ENCODE measurements at regions not wholly inside any gene's neighbourhood (a gene's known extent, or its start where the extent isn't known, plus 50 kb on each side); places are given as distances from the start of the nearest gene placed in this dataset.

GRCh38 chr21:16072221-16072620 is 342.4 kb downstream of the USP25 start:
- no peak for DNase-seq (ENCODE audit: low read depth in 2 of 2)

GRCh38 chr21:16072737-16073136 is 343.0 kb downstream of the USP25 start:
- no peak for DNase-seq (ENCODE audit: low read depth in 2 of 2)

DNA sequence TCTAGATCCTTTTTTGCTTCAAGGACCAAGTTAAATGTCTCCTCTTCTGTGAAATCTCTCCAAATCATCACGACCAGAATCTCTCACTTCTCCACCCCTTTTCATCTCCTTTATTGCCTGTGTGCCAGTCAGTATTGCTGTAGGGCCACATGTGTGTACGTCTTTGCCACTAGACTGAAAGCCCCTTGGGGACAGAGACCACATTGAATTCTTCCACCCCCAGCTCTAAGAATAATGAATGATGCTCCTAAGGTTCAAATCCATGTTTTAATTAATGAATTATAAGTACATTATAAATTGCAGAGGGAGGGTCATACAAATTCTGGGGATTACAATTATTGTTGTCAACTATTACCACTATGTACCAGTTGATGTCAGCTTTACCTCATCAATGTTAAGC is 343.8 kb downstream of the USP25 start:
- no peak for DNase-seq (ENCODE audit: low read depth in 2 of 2)

GRCh38 chr21:16074950-16075489 is 345.2 kb downstream of the USP25 start:
- no peak for DNase-seq (ENCODE audit: low read depth in 2 of 2)

- DNase-seq (ENCODE audit: low read depth in 2 of 2): no peak
These were observed 346.0 kb downstream of the USP25 start for GRCh38 chr21:16075649-16076282.

GRCh38 chr21:16076465-16076864 is 346.7 kb downstream of the USP25 start:
- DNase-seq (ENCODE audit: low read depth in 2 of 2): no peak

- DNase-seq (ENCODE audit: low read depth in 2 of 2): no peak
These were observed 348.6 kb downstream of the USP25 start for GRCh38 chr21:16078382-16078781.

DNA sequence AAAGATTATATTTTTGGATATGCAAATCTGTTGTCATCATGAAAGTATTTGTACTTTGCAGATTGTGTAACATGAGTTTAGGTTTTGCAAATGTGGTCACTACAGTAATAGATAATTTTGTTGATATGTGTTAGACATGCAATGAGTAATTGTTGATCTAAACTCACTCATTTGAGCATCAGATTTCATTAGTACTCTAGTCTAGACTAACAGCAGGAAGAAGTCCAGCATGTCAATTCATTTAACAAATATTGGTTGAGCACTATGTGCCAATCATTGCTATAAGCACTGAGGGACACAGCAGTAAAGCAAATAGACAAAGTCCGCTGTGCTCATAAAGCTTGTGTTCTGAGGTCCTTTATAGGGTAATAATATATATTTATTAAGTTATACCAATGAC is 350.0 kb downstream of the USP25 start:
- DNase-seq (ENCODE audit: low read depth in 2 of 2): no peak

DNA sequence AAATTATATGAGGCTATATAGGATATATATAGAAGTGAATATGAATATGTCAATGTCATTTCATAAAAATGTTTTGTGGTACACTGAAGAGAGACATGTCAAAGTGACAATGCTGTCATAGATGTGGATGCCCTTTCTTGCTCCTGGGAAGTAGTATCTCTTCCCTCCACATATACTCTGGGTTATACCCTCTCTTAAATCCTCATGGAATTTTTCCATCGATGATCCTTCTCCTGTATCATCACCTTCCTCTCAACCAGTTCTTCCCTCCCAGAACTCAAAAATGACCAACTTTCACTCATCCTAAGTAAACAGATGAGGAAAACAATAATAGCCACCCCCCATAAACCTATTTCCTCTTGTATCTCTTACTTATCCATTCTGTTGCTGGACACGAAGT is 351.5 kb downstream of the USP25 start:
- DNase-seq (ENCODE audit: low read depth in 2 of 2): no peak

GRCh38 chr21:16082038-16082816 is 352.4 kb downstream of the USP25 start:
- no peak for DNase-seq (ENCODE audit: low read depth in 2 of 2)

GRCh38 chr21:16084776-16085364 is 355.1 kb downstream of the USP25 start:
- no peak for DNase-seq (ENCODE audit: low read depth in 2 of 2)

GRCh38 chr21:16085421-16085820 is 355.6 kb downstream of the USP25 start:
- no peak for DNase-seq (ENCODE audit: low read depth in 2 of 2)

DNA sequence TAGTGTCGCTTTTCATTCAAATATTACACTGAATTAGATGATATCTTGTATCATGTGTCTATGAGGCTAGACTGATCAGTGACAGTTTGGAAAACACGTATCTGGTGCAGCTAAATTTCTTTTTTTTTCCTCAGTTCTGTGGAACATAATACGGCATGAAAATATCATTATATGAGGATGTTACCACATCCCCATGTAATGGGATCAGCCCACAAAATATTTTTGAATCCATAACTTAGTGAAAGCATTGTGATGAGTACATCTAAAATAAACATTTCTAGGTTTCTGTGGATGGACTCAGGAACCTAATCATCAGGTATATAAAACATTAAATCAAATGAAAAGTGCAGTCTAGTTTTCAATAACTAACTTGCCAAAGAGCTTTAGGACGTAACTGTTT is 356.3 kb downstream of the USP25 start:
- DNase-seq (ENCODE audit: low read depth in 2 of 2): no peak

DNA sequence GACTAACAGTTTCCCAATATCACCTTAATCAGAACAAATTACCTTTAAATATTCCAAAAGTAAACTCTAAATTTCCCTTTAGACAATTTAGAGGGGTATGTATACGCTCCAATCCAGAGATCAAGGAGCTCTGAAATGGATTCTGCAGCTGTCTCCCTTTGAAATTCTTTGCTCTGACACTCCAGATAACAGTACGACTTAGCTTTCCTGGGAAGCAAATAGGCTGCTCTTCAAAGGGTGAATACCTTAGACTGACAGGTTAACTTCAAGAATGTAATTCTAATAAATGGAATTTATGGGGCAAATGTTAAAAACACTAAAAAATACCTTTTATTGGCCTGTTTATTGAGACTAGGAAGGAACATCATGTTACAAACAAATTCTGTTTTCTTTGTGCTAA is 357.2 kb downstream of the USP25 start:
- DNase-seq (ENCODE audit: low read depth in 2 of 2): no peak

DNA sequence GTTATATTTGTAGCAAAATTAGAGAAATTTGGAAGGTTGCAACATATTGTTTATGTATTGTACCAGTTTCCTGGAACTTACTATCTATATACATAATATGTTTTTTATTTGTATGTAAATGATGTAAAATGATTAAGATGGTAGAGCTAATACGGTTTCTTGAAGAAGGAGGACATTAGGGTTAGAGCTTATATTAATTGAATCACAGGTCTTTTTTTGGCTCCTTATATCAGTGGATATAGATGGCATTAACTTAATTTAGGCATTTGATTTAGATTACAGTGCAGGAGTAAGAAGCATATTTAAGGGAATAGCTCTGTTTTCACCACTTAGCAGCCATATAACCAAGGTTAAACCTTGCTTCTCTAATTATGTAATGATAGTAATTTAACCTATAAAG is 357.7 kb downstream of the USP25 start:
- DNase-seq (ENCODE audit: low read depth in 2 of 2): no peak

DNA sequence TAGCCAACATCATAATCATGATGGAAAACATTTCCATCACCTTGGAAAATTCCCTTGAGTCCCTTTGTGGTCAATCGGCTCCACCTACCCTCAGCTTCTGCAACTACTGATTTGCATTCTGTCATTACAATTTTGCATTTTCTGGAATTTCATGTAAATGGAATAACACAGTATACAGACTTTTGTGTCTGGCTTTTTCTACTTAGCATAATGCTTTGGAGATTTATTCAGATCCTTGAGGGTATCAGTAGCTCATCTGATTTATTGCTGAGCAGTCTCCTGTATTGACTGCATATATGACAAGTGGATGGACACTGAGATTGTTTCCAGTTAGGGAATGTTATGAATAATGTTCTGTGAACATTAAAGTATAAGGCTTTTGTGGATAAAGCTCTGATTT is 358.3 kb downstream of the USP25 start:
- no peak for DNase-seq (ENCODE audit: low read depth in 2 of 2)

GRCh38 chr21:16095005-16095404 is 365.2 kb downstream of the USP25 start:
- no peak for DNase-seq (ENCODE audit: low read depth in 2 of 2)

DNA sequence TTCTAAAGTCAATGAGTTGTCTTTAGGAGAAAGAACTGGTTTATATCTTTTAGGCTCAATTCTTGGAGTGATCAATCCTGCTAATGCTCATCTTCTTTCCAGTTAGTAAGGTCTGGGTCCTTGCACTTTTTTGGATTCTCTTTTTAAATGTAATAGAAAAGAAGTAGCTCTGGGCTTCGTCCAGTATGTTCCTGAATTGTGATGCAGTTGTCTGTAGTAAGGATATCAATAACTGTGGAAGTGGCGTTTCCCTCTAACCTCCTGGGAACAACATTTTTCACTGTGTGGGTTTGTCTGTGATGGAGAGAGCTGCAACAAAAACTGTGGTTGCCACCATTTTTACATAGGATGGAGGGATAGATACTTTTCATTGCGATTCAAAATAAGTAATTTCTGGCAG is 367.2 kb downstream of the USP25 start:
- DNase-seq (ENCODE audit: low read depth in 2 of 2): no peak

DNA sequence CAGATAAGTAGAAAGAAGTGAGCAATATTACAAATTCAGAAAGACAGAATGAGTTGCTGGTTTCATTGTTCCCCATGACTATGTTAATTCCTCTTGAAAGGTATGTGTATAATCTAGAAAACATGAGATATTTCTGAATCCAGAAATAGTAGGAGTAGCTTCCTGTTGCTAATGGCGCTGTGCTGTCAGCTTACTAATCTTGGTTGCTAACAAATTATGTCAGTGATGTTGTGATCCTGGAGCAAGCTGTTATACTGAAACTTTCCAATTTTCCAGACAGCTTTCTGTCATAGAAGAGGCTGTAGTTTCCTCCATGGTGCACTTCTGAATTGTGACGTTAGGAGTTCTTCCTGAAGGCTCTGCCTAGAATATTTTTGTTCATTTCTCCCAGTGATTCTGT is 372.3 kb downstream of the USP25 start:
- no peak for DNase-seq (ENCODE audit: low read depth in 2 of 2)

DNA sequence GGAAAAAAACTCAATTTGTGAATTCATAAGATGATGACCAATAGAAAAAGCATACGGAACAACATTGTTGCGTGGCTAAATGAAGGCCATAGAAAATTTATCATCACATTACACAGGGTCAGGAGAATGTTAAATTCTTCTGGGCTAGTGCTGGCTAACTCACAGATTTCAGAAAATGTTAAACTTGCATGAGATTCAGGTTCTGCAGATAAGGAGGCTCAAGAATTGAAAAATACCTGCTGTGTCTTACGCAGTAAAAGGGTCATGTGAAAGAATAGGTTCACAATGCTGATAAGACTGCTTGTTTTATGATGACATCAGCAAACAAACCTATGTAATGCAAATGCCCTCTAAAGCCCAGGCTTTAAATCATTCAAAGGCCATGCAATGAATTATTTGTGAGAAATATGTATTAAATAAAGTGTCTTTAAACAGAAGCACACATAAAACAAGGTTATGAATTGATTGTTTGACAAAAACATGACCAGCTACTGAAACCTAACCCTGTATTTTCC is 378.8 kb downstream of the USP25 start:
- no peak for DNase-seq (ENCODE audit: low read depth in 2 of 2)

DNA sequence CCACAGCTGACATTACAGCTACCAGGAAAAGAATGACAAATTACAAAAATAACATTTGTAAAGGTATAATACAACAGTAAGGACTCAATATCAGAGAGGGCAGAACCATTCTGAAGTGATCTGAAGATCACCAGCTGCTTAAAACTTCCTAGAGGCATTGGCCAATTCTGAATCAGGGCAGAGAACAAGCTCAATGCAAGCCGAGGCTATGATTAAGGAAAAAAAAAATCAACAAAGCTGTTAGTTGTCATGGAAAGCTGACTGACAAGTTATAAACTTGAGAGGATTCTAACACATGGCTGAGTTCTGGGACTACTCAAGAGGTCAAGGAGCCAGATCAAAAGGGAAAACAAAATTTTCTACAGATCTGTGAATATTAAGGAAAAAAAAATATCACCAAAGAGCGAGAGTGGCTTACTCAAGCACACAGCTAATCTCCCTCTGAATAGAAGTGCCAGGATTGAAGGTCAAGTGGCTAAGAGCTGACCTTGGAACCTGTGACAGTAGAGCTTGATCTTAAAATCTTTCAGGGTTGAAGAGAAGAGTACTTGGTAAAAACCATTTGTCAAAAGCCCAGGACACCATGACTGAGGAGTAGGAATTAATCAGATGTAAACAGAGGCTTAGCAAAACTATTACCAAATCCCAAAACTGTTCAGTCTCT is 383.4 kb downstream of the USP25 start:
- no peak for DNase-seq (ENCODE audit: low read depth in 2 of 2)

- no peak for DNase-seq (ENCODE audit: low read depth in 2 of 2)
These were observed 385.7 kb downstream of the USP25 start for GRCh38 chr21:16115461-16115860.
